SK-N-SH (cell line): ENCODE measurements at regions not wholly inside any gene's neighbourhood (a gene's known extent, or its start where the extent isn't known, plus 50 kb on each side); places are given as distances from the start of the nearest gene placed in this dataset.

ENCODE experiments used
- CHD2 ChIP-seq: fragments of 150-350 bp; IDR thresholded peaks from 2 replicates; pipeline ENCODE4 v1.6.1; 2018; ENCODE audit warnings: low read length; ENCODE audit not compliant: partially characterized antibody
- ELF1 ChIP-seq: IDR thresholded peaks from 2 replicates; pipeline ENCODE4 v1.4.0; 2012
- EZH2phosphoT487 ChIP-seq: fragments of 200-600 bp; sonication (generic); IDR thresholded peaks from 2 replicates; pipeline ENCODE4 v1.6.1; 2017; ENCODE audit warnings: low read depth, mixed run types, mild to moderate bottlenecking, antibody characterized with exemption, moderate library complexity, borderline replicate concordance
- GABPA ChIP-seq: IDR thresholded peaks from 2 replicates; pipeline ENCODE4 v1.4.0; 2012; ENCODE audit warnings: low read depth, mild to moderate bottlenecking
- JUND ChIP-seq: IDR thresholded peaks from 2 replicates; pipeline ENCODE4 v1.4.0; 2012
- NFIC ChIP-seq: IDR thresholded peaks from 2 replicates; pipeline ENCODE4 v1.4.0; 2012; ENCODE audit warnings: borderline replicate concordance
- POLR2AphosphoS5 ChIP-seq: IDR thresholded peaks from 2 replicates; pipeline ENCODE4 v1.6.1; 2012; ENCODE audit warnings: low read depth, low read length
- RAD21 ChIP-seq: IDR thresholded peaks from 2 replicates; pipeline ENCODE4 v1.6.1; 2012; ENCODE audit warnings: mild to moderate bottlenecking, low read length
- SMC3 ChIP-seq: IDR thresholded peaks from 2 replicates; pipeline ENCODE4 v1.6.1; 2012; ENCODE audit warnings: low read depth, low read length, improper control_type of control experiment
- TAF1 ChIP-seq: IDR thresholded peaks from 2 replicates; pipeline ENCODE4 v1.6.1; 2012; ENCODE audit warnings: low read depth, mild to moderate bottlenecking, low read length, moderate library complexity, borderline replicate concordance
- TCF12 ChIP-seq: IDR thresholded peaks from 2 replicates; pipeline ENCODE4 v1.4.0; 2012
- YY1 ChIP-seq: IDR thresholded peaks from 2 replicates; pipeline ENCODE4 v1.4.0; 2012; ENCODE audit warnings: low read depth, mild to moderate bottlenecking
- TF ChIP-seq, protein P1 (sequence below): fragments of 200-600 bp; sonication (generic); IDR thresholded peaks from 2 replicates; pipeline ENCODE4 v1.6.1; 2017; ENCODE audit warnings: antibody characterized with exemption, mild to moderate bottlenecking, moderate library complexity

DNA sequence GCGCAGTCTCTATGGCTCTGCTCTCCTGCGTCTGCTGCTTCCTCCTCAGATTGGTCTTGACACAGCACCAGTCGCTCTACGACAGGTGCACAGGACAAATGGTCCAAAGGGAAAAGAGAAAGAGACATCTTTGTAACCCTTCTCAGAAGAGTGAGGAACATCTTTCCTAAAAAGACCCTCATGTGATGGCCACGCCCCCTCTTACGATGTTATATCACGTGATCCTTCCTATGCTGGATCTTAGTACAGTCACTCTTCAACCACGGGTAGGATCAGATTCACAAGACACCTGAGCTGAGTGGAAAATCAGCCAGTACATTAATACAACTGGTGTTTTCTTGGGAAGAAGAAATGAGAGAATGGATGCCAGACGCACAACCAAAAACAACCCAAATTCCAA, 262.2 kb upstream of the CELF2 start:
- TF ChIP-seq YY1 (no peak), ELF1 (no peak), POLR2AphosphoS5 (no peak), RAD21 (no peak), GABPA (no peak), JUND (no peak), TAF1 (no peak), CHD2 (no peak), EZH2phosphoT487 (no peak), SMC3 (no peak), NFIC (no peak), TCF12 (no peak)
- TF ChIP-seq, protein P1, sequence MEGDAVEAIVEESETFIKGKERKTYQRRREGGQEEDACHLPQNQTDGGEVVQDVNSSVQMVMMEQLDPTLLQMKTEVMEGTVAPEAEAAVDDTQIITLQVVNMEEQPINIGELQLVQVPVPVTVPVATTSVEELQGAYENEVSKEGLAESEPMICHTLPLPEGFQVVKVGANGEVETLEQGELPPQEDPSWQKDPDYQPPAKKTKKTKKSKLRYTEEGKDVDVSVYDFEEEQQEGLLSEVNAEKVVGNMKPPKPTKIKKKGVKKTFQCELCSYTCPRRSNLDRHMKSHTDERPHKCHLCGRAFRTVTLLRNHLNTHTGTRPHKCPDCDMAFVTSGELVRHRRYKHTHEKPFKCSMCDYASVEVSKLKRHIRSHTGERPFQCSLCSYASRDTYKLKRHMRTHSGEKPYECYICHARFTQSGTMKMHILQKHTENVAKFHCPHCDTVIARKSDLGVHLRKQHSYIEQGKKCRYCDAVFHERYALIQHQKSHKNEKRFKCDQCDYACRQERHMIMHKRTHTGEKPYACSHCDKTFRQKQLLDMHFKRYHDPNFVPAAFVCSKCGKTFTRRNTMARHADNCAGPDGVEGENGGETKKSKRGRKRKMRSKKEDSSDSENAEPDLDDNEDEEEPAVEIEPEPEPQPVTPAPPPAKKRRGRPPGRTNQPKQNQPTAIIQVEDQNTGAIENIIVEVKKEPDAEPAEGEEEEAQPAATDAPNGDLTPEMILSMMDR, result no peak
